GM18867 (cell line): ENCODE measurements at regions not wholly inside any gene's neighbourhood (a gene's known extent, or its start where the extent isn't known, plus 50 kb on each side); places are given as distances from the start of the nearest gene placed in this dataset.
A peak's percentile ranks its signal among the peaks of the same experiment; 100 is the strongest.
"Not testable (repeated sequence)": the region's sequence is repeated elsewhere in the genome, so short reads cannot be mapped to it uniquely, and the experiment has no call there.

Experiments used
- ATAC-seq: cut with Tn5 transposase; IDR thresholded peaks from one replicate; pipeline ENCODE4 v1.9.1; 2021; ENCODE audit warnings: mild to moderate bottlenecking, moderate library complexity; ENCODE audit not compliant: unreplicated experiment

- peak; percentile 50 for ATAC-seq
These were observed 136.3 kb downstream of the LY86 start for GRCh38 chr6:6724539-6725467.

GRCh38 chr6:6725468-6726209, 137.1 kb downstream of the LY86 start:
- no peak for ATAC-seq

- no peak for ATAC-seq
These were observed 139.8 kb downstream of the LY86 start for GRCh38 chr6:6728169-6728941.

GRCh38 chr6:6729971-6730370, 141.5 kb downstream of the LY86 start:
- ATAC-seq = no peak

GRCh38 chr6:6730831-6731230, 142.3 kb downstream of the LY86 start:
- ATAC-seq = no peak

- ATAC-seq = no peak
These were observed 146.3 kb downstream of the LY86 start for GRCh38 chr6:6734479-6735465.

GRCh38 chr6:6736791-6737654, 148.5 kb downstream of the LY86 start:
- no peak for ATAC-seq

GRCh38 chr6:6737671-6738070, 149.2 kb downstream of the LY86 start:
- ATAC-seq = no peak

- ATAC-seq = no peak
These were observed 149.6 kb downstream of the LY86 start for GRCh38 chr6:6738108-6738507.

- no peak for ATAC-seq
These were observed 150.6 kb downstream of the LY86 start for GRCh38 chr6:6738922-6739716.

- ATAC-seq = no peak
These were observed 152.1 kb downstream of the LY86 start for GRCh38 chr6:6740595-6740994.

GRCh38 chr6:6741264-6741663, 152.7 kb downstream of the LY86 start:
- no peak for ATAC-seq

GRCh38 chr6:6742535-6742934, 154.0 kb downstream of the LY86 start:
- no peak for ATAC-seq

GRCh38 chr6:6744551-6744950, 156.0 kb downstream of the LY86 start:
- no peak for ATAC-seq

GRCh38 chr6:6745637-6746332, 157.3 kb downstream of the LY86 start:
- ATAC-seq = not testable (repeated sequence)

- ATAC-seq = no peak
These were observed 157.9 kb downstream of the LY86 start for GRCh38 chr6:6746333-6746969.

- ATAC-seq = no peak
These were observed 158.4 kb downstream of the LY86 start for GRCh38 chr6:6746970-6747338.
